ENCODE measurements at regions not wholly inside any gene's neighbourhood (a gene's known extent, or its start where the extent isn't known, plus 50 kb on each side); places are given as distances from the start of the nearest gene placed in this dataset.

DNA sequence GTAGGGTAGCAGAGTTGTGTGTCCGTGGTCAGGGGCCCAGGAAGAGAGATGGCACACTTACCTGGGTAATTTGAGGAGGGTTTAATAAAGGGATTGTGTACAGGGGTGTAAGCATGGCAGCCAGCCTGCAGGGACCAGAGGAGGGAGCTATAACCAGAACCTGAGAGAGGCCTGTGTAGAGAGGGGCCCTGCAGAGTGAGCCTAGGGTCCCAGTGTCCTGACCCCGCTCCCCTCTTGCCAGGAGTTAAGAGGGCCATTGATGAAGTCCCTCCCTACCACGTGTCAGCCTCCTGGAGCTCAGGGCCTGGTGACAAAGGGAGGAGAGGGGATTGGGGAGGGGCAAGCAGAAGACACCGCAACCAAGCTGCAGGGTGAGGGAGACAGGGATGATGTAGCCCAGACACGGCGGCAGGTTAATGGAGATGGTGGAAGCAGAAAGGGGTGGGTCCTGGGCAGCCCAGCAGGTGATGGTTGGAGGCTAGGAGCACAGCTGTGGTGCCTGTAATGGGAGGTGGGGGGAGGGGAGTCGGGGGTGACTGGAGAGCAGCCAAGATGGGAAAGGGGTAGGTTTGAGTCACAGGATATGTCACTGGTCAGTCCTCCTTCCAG lies 165.4 kb upstream of the TOPAZ1 start:
- TF ChIP-seq SMC3 (conservative IDR thresholded peaks at IDR 0.05; ENCODE audit: poor library complexity): no peak
- TF ChIP-seq, protein P1, sequence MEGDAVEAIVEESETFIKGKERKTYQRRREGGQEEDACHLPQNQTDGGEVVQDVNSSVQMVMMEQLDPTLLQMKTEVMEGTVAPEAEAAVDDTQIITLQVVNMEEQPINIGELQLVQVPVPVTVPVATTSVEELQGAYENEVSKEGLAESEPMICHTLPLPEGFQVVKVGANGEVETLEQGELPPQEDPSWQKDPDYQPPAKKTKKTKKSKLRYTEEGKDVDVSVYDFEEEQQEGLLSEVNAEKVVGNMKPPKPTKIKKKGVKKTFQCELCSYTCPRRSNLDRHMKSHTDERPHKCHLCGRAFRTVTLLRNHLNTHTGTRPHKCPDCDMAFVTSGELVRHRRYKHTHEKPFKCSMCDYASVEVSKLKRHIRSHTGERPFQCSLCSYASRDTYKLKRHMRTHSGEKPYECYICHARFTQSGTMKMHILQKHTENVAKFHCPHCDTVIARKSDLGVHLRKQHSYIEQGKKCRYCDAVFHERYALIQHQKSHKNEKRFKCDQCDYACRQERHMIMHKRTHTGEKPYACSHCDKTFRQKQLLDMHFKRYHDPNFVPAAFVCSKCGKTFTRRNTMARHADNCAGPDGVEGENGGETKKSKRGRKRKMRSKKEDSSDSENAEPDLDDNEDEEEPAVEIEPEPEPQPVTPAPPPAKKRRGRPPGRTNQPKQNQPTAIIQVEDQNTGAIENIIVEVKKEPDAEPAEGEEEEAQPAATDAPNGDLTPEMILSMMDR (IDR thresholded peaks at IDR 0.05; ENCODE audit: poor library complexity, severe bottlenecking): no peak
- TF ChIP-seq TAF1 (IDR thresholded peaks at IDR 0.05; ENCODE audit: low read depth): no peak
- no peak for TF ChIP-seq POLR2AphosphoS5 (IDR thresholded peaks at IDR 0.05)
- TF ChIP-seq EZH2 (IDR thresholded peaks at IDR 0.05; ENCODE audit: borderline replicate concordance, insufficient read depth, low read length, poor library complexity, severe bottlenecking): no peak
- TF ChIP-seq, protein P2, sequence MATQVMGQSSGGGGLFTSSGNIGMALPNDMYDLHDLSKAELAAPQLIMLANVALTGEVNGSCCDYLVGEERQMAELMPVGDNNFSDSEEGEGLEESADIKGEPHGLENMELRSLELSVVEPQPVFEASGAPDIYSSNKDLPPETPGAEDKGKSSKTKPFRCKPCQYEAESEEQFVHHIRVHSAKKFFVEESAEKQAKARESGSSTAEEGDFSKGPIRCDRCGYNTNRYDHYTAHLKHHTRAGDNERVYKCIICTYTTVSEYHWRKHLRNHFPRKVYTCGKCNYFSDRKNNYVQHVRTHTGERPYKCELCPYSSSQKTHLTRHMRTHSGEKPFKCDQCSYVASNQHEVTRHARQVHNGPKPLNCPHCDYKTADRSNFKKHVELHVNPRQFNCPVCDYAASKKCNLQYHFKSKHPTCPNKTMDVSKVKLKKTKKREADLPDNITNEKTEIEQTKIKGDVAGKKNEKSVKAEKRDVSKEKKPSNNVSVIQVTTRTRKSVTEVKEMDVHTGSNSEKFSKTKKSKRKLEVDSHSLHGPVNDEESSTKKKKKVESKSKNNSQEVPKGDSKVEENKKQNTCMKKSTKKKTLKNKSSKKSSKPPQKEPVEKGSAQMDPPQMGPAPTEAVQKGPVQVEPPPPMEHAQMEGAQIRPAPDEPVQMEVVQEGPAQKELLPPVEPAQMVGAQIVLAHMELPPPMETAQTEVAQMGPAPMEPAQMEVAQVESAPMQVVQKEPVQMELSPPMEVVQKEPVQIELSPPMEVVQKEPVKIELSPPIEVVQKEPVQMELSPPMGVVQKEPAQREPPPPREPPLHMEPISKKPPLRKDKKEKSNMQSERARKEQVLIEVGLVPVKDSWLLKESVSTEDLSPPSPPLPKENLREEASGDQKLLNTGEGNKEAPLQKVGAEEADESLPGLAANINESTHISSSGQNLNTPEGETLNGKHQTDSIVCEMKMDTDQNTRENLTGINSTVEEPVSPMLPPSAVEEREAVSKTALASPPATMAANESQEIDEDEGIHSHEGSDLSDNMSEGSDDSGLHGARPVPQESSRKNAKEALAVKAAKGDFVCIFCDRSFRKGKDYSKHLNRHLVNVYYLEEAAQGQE (IDR thresholded peaks at IDR 0.05; ENCODE audit: borderline replicate concordance): no peak
- no peak for TF ChIP-seq EP300 (conservative IDR thresholded peaks at IDR 0.05; ENCODE audit: poor library complexity, severe bottlenecking)
- no peak for TF ChIP-seq MXI1 (conservative IDR thresholded peaks at IDR 0.05; ENCODE audit: poor library complexity, severe bottlenecking)

All from neural cell (in vitro differentiated cells).